T-cell (primary cell): ENCODE measurements at regions not wholly inside any gene's neighbourhood (a gene's known extent, or its start where the extent isn't known, plus 50 kb on each side); places are given as distances from the start of the nearest gene placed in this dataset.

Experiments used
- ATAC-seq, 4 experiments: fragments of 200-7000 bp in 3 of 4; fragments of 150-1000 bp in 1 of 4; cut with Tn5 transposase; replicated peaks in 1 of 4; 1 replicate in 3 of 4; 2 replicates in 1 of 4; pipeline ENCODE4 v1.10.0; 2021; ENCODE audit warnings: moderate library complexity in 3 of 4, mild to moderate bottlenecking in 2 of 4, moderate number of reproducible peaks in 1 of 4
- CTCF ChIA-PET, 2 donors: fragments of 300-600 bp; sonication (Branson Sonifier 250); formaldehyde crosslinking; loops; one replicate each; lab custom pipeline; 2022; ENCODE audit warnings: antibody characterized with exemption in 2 of 2; lab: Charles Lee
- POLR2A ChIA-PET, 2 donors: fragments of 300-600 bp; sonication (Branson Sonifier 250); formaldehyde crosslinking; loops; one replicate each; lab custom pipeline; 2022; ENCODE audit warnings: antibody characterized with exemption in 2 of 2; lab: Charles Lee
- DNase-seq, 35 experiments: peaks; one replicate each; pipeline versions ENCODE4 v3.0.0 to v3.0.0-alpha.2; 2013 to 2023
- H3K27ac ChIP-seq: one replicate; pipeline ENCODE4 v1.5.1; 2013; ENCODE audit warnings: low read length
- H3K27me3 ChIP-seq, 2 experiments: replicated peaks in 1 of 2; 1 replicate in 1 of 2; 2 replicates in 1 of 2; pipeline versions ENCODE4 v1.6.1 to v1.7.0; 2013; ENCODE audit warnings: low read length in 1 of 2, mixed read lengths in 1 of 2; ENCODE audit not compliant: control insufficient read depth in 2 of 2, insufficient read depth in 2 of 2; ENCODE audit errors: extremely low read depth in 1 of 2
- H3K36me3 ChIP-seq, 2 donors: 1 replicate in 1 of 2; 2 replicates in 1 of 2; pipeline versions ENCODE4 v1.6.1 to v1.7.0; 2013; ENCODE audit warnings: low read length in 1 of 2; ENCODE audit not compliant: control insufficient read depth in 2 of 2, insufficient read depth in 1 of 2; ENCODE audit errors: extremely low read depth in 1 of 2
- H3K4me1 ChIP-seq, 2 experiments: 1 replicate in 1 of 2; 2 replicates in 1 of 2; pipeline versions ENCODE4 v1.6.1 to v1.7.0; 2013; ENCODE audit warnings: low read length in 2 of 2, mixed read lengths in 1 of 2; ENCODE audit not compliant: insufficient read depth in 2 of 2, control insufficient read depth in 1 of 2; ENCODE audit errors: extremely low read depth in 1 of 2
- H3K4me3 ChIP-seq, 2 donors: 1 replicate in 1 of 2; 2 replicates in 1 of 2; pipeline versions ENCODE4 v1.5.1 to v1.7.0; 2013; ENCODE audit warnings: mild to moderate bottlenecking in 2 of 2, low read length in 1 of 2, moderate library complexity in 1 of 2; ENCODE audit not compliant: control insufficient read depth in 1 of 2; ENCODE audit errors: extremely low read depth in 1 of 2
- H3K9me3 ChIP-seq: 2 replicates; pipeline ENCODE4 v1.7.0; 2013
- H3K27ac Mint-ChIP-seq, 2 donors: one replicate each; pipeline ENCODE4 v1.8.0; 2020 to 2021; ENCODE audit warnings: mild to moderate bottlenecking in 2 of 2, mixed read lengths in 2 of 2
- H3K27me3 Mint-ChIP-seq, 2 donors: one replicate each; pipeline ENCODE4 v1.8.0; 2021 to 2022; ENCODE audit warnings: mixed read lengths in 2 of 2
- H3K36me3 Mint-ChIP-seq: one replicate; pipeline ENCODE4 v1.8.0; 2021; ENCODE audit warnings: mixed read lengths
- H3K4me1 Mint-ChIP-seq, 3 donors: one replicate each; pipeline ENCODE4 v1.8.0; 2020 to 2022; ENCODE audit warnings: mixed read lengths in 3 of 3, mild to moderate bottlenecking in 1 of 3
- H3K4me3 Mint-ChIP-seq, 3 donors: one replicate each; pipeline ENCODE4 v1.8.0; 2020 to 2022; ENCODE audit warnings: mild to moderate bottlenecking in 3 of 3, mixed read lengths in 3 of 3, moderate library complexity in 3 of 3
- H3K9me3 Mint-ChIP-seq, 3 donors: one replicate each; pipeline ENCODE4 v1.8.0; 2020 to 2022; ENCODE audit warnings: mixed read lengths in 3 of 3
- whole genome bisulfite sequencing: methylation state at CpG from one replicate; pipeline ENCODE4 v1.1.5; 2013; ENCODE audit warnings: missing lambda C conversion rate; ENCODE audit not compliant: insufficient coverage; 5-methylcytosine and 5-hydroxymethylcytosine counted together

DNA sequence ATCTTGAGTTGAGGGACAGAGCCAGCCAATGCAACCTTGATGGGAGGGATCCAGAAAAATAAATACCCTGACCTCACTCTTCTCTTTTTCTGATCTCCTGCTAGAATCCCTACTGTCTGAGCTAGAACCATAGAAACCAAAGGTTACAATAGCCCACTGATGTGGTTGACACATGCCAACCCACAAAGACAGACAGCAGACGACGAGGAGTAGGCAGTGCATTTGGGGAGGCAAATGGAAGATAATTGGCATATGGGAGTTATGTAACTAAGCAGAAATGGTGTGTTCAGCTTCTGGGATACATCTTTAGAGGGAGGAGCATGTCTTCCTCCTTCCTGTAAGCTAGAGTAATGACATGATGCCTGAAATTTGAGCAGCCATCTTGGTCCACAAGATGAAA lies 171.7 kb upstream of the FGGY start:
- H3K4me3 ChIP-seq = no peak overlapping the region
- H3K9me3 ChIP-seq = no peaks in the 10 kb centered on the region
- ChIA-PET CTCF (no interaction called here), POLR2A (interaction anchor here in 1 of 2 donors (0.5 kb wide), 1 partner anchor 27 kb away, joined by 3 read pairs; no protein-coding TSS in a partner anchor)
- Mint-ChIP-seq H3K4me1 (peaks cover 8 to 9% (median 9%) of the 10 kb centered on the region in 3 donors), H3K9me3 (peaks cover 0 to 11% (median 5%) of the 10 kb centered on the region in 3 donors), H3K4me3 (no peak overlapping the region), H3K36me3 (no peaks in the 10 kb centered on the region), H3K27ac (no peak overlapping the region), H3K27me3 (peaks cover 0 to 17% of the 10 kb centered on the region in 2 donors)
- DNase-seq (peak in 7 of 35 experiments; percentile 1 to 62 (median 9)), ATAC-seq (peak in 2 of 4 experiments; percentile 65 to 66)
- H3K27ac ChIP-seq = no peak overlapping the region
- no CpG with 5 or more reads among the region's 2 CpGs for WGBS
- no peaks in the 10 kb centered on the region for H3K27me3 ChIP-seq
- no peaks in the 10 kb centered on the region for H3K36me3 ChIP-seq
- peaks cover 0 to 9% of the 10 kb centered on the region in 2 experiments for H3K4me1 ChIP-seq

DNA sequence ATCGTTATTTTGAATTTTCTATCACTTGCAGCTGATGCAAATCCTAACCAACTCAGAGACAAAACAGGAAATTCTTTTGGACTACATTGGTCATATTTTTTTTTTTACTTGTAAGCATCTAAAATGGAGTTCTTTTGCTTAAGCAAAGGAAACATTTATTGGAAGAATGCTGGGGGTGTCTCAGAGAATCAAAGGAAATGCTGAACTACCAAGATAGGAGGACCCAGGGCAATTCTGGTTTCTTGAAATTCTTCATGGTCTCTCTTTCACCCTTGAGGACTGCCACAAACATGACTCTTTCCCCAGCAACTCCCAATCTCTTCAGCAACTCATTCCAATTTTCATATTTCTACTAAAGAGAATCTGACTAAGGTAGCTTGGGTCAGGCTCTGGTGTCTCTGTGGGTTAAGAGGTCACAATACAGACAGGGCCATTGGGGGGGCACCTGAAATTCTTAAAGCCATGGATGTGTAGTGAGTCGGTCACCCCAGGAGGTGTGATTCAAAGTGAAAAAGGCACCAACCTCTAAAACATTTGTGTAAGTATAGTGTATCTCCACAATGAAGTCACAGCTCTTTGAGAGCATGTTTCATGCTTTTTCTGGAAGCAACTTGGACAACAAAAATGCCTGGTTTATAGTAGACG lies 171.1 kb upstream of the FGGY start:
- H3K27ac ChIP-seq = no peak overlapping the region
- WGBS = no CpG with 5 or more reads among the region's 3 CpGs
- no peaks in the 10 kb centered on the region for H3K36me3 Mint-ChIP-seq

DNA sequence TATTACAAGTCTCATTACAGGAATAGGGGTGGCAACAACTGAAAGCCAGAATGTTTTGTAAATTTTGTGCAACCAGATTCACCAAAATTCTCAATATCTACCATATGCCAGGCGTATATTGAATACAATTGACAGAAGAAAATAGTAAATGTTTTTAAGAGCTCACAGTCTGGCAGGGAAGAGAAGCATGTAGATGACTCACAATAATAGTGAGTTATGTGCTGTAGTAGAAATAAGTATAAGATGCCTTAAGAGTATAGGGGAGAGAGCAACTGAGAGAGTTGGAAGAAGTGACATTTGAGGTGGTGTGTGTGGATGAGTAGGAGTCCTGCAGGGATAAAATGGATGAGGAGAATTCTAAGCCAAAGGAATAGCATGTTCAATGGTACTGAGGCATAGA lies 170.5 kb upstream of the FGGY start:
- Mint-ChIP-seq H3K27ac (no peak overlapping the region), H3K4me1 (peaks cover 8 to 9% (median 9%) of the 10 kb centered on the region in 3 donors), H3K36me3 (no peaks in the 10 kb centered on the region), H3K27me3 (peaks cover 0 to 17% of the 10 kb centered on the region in 2 donors), H3K9me3 (peaks cover 0 to 11% (median 5%) of the 10 kb centered on the region in 3 donors), H3K4me3 (no peak overlapping the region)
- Histone ChIP-seq H3K27ac (no peak overlapping the region), H3K9me3 (no peaks in the 10 kb centered on the region), H3K36me3 (no peaks in the 10 kb centered on the region), H3K27me3 (no peaks in the 10 kb centered on the region), H3K4me1 (peaks cover 0 to 9% of the 10 kb centered on the region in 2 experiments), H3K4me3 (no peak overlapping the region)
- ATAC-seq = no peak
- ChIA-PET CTCF (no interaction called here), POLR2A (interaction anchor here in 1 of 2 donors (0.6 kb wide), 1 partner anchor 20 kb away, joined by 6 read pairs; no protein-coding TSS in a partner anchor)
- WGBS = no CpG with 5 or more reads among the region's 1 CpG
- DNase-seq = no peak

More for the DNA sequence above, 171.1 kb upstream of the FGGY start:
- H3K4me1 Mint-ChIP-seq = peaks cover 8 to 9% (median 9%) of the 10 kb centered on the region in 3 donors
- POLR2A ChIA-PET = interaction anchor here (0.5 to 0.6 kb wide), 2 partner anchors 19 to 28 kb away, joined by 3 to 6 read pairs; no protein-coding TSS in a partner anchor
- no peaks in the 10 kb centered on the region for H3K36me3 ChIP-seq
- no peak overlapping the region for H3K4me3 Mint-ChIP-seq
- CTCF ChIA-PET = no interaction called here
- peaks cover 0 to 9% of the 10 kb centered on the region in 2 experiments for H3K4me1 ChIP-seq
- no peak overlapping the region for H3K27ac Mint-ChIP-seq
- DNase-seq (no peak), ATAC-seq (no peak)
- H3K27me3 Mint-ChIP-seq = peaks cover 0 to 17% of the 10 kb centered on the region in 2 donors
- H3K9me3 ChIP-seq = no peaks in the 10 kb centered on the region
- H3K9me3 Mint-ChIP-seq = peaks cover 0 to 11% (median 5%) of the 10 kb centered on the region in 3 donors
- H3K27me3 ChIP-seq = no peaks in the 10 kb centered on the region
- H3K4me3 ChIP-seq = no peak overlapping the region

GRCh38 chr1:59128239-59128736 lies 168.6 kb upstream of the FGGY start:
- ChIA-PET CTCF (interaction anchor here (0.6 to 1.6 kb wide), 2 partner anchors 222 to 363 kb away, joined by 4 read pairs; no protein-coding TSS in a partner anchor), POLR2A (no interaction called here)
- Mint-ChIP-seq H3K4me3 (no peak overlapping the region), H3K36me3 (no peaks in the 10 kb centered on the region), H3K4me1 (peaks cover 8 to 9% (median 9%) of the 10 kb centered on the region in 3 donors), H3K27me3 (peaks cover 0 to 17% of the 10 kb centered on the region in 2 donors), H3K27ac (no peak overlapping the region), H3K9me3 (peaks cover 0 to 11% (median 5%) of the 10 kb centered on the region in 3 donors)
- Histone ChIP-seq H3K4me3 (no peak overlapping the region), H3K27me3 (no peaks in the 10 kb centered on the region), H3K27ac (no peak overlapping the region), H3K9me3 (no peaks in the 10 kb centered on the region), H3K4me1 (peaks cover 0 to 9% of the 10 kb centered on the region in 2 experiments), H3K36me3 (no peaks in the 10 kb centered on the region)
- no peak for DNase-seq
- ATAC-seq = no peak
- WGBS = no CpG with 5 or more reads among the region's 1 CpG

DNA sequence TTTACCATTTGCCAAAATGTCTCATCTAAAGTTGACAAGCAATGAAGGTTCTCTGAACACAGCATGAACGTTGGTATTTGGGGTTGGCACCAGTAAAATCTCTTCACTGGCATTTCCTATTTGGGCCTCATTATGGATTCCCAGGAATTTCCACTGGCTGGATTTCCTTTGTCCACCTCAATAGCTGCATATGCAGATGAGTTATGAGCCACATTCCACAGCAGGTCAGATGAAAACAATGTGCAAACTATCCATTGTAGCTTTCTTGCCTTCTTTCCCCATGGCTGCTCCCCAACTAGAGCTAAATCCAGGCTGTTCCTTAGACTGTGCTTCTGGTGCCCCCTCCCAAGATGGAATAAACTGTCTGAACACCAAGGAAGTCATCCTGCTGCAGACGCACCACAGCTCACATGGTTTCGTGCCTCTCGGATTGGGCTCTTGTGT lies 168.1 kb upstream of the FGGY start:
- POLR2A ChIA-PET = no interaction called here
- WGBS = 84% methylated on average over 4 of the region's 4 CpGs
- Mint-ChIP-seq H3K4me3 (no peak overlapping the region), H3K9me3 (peaks cover 0 to 14% (median 5%) of the 10 kb centered on the region in 3 donors), H3K27ac (no peak overlapping the region), H3K4me1 (peaks cover 8 to 9% (median 9%) of the 10 kb centered on the region in 3 donors), H3K36me3 (no peaks in the 10 kb centered on the region), H3K27me3 (peaks cover 0 to 17% of the 10 kb centered on the region in 2 donors)
- Histone ChIP-seq H3K27ac (no peak overlapping the region), H3K4me3 (no peak overlapping the region), H3K9me3 (no peaks in the 10 kb centered on the region), H3K4me1 (peaks cover 0 to 9% of the 10 kb centered on the region in 2 experiments), H3K27me3 (no peaks in the 10 kb centered on the region), H3K36me3 (no peaks in the 10 kb centered on the region)
- ATAC-seq (no peak), DNase-seq (no peak)
- CTCF ChIA-PET = interaction anchor here in 1 of 2 donors (1.6 kb wide), 1 partner anchor 364 kb away, joined by 4 read pairs; no protein-coding TSS in a partner anchor

DNA sequence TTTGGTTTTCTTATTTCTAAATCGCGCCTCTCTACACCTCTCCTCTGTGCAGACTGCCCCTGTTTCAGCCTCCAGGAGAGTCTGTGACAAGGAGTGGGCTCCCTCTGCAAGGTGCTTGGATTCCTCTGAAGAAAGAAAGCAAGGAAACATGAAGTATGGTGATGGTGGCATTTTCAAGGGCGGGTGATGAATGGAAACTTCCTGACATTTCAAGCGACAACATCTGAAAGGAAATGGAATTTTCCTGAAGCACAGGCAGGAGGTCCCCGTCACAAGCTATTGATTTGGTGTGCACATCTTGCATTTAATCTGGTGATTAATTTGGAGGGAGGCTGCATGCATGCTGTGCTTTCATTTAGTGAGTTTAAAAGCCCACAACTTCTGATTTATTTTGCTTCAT lies 164.6 kb upstream of the FGGY start:
- Mint-ChIP-seq H3K4me1 (no peaks in the 10 kb centered on the region), H3K27ac (no peak overlapping the region), H3K27me3 (peaks cover 0 to 3% of the 10 kb centered on the region in 2 donors), H3K4me3 (no peak overlapping the region), H3K9me3 (peaks cover 0 to 3% (median 0%) of the 10 kb centered on the region in 3 donors), H3K36me3 (no peaks in the 10 kb centered on the region)
- Histone ChIP-seq H3K36me3 (no peaks in the 10 kb centered on the region), H3K27me3 (no peaks in the 10 kb centered on the region), H3K4me3 (no peak overlapping the region), H3K27ac (no peak overlapping the region), H3K9me3 (no peaks in the 10 kb centered on the region), H3K4me1 (no peaks in the 10 kb centered on the region)
- ATAC-seq = no peak
- POLR2A ChIA-PET = no interaction called here
- CTCF ChIA-PET = no interaction called here
- DNase-seq = no peak
- 42% methylated on average over 3 of the region's 5 CpGs for WGBS
